ENCODE measurements at regions not wholly inside any gene's neighbourhood (a gene's known extent, or its start where the extent isn't known, plus 50 kb on each side); places are given as distances from the start of the nearest gene placed in this dataset.

GRCh38 chr15:77537006-77537405 is 95.7 kb downstream of the LINGO1 start:
- TF ChIP-seq POLR2AphosphoS5 (IDR thresholded peaks at IDR 0.05; ENCODE audit: low read depth, low read length) (no peak), NRF1 (IDR thresholded peaks at IDR 0.05; ENCODE audit: low read depth, low read length) (no peak), EP300 (IDR thresholded peaks at IDR 0.05; ENCODE audit: borderline replicate concordance in 1 of 2, low read depth in 1 of 2, low read length in 1 of 2) (no peak), GATA2 (CRISPR knock-in tag; IDR thresholded peaks at IDR 0.05) (no peak), RXRA (IDR thresholded peaks at IDR 0.05; ENCODE audit: borderline replicate concordance, low read depth) (no peak), ELF1 (IDR thresholded peaks at IDR 0.05) (no peak)
- TF ChIP-seq, protein P1, sequence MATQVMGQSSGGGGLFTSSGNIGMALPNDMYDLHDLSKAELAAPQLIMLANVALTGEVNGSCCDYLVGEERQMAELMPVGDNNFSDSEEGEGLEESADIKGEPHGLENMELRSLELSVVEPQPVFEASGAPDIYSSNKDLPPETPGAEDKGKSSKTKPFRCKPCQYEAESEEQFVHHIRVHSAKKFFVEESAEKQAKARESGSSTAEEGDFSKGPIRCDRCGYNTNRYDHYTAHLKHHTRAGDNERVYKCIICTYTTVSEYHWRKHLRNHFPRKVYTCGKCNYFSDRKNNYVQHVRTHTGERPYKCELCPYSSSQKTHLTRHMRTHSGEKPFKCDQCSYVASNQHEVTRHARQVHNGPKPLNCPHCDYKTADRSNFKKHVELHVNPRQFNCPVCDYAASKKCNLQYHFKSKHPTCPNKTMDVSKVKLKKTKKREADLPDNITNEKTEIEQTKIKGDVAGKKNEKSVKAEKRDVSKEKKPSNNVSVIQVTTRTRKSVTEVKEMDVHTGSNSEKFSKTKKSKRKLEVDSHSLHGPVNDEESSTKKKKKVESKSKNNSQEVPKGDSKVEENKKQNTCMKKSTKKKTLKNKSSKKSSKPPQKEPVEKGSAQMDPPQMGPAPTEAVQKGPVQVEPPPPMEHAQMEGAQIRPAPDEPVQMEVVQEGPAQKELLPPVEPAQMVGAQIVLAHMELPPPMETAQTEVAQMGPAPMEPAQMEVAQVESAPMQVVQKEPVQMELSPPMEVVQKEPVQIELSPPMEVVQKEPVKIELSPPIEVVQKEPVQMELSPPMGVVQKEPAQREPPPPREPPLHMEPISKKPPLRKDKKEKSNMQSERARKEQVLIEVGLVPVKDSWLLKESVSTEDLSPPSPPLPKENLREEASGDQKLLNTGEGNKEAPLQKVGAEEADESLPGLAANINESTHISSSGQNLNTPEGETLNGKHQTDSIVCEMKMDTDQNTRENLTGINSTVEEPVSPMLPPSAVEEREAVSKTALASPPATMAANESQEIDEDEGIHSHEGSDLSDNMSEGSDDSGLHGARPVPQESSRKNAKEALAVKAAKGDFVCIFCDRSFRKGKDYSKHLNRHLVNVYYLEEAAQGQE (IDR thresholded peaks at IDR 0.05; ENCODE audit: low read depth, low read length), result no peak
- TF ChIP-seq, protein P2, sequence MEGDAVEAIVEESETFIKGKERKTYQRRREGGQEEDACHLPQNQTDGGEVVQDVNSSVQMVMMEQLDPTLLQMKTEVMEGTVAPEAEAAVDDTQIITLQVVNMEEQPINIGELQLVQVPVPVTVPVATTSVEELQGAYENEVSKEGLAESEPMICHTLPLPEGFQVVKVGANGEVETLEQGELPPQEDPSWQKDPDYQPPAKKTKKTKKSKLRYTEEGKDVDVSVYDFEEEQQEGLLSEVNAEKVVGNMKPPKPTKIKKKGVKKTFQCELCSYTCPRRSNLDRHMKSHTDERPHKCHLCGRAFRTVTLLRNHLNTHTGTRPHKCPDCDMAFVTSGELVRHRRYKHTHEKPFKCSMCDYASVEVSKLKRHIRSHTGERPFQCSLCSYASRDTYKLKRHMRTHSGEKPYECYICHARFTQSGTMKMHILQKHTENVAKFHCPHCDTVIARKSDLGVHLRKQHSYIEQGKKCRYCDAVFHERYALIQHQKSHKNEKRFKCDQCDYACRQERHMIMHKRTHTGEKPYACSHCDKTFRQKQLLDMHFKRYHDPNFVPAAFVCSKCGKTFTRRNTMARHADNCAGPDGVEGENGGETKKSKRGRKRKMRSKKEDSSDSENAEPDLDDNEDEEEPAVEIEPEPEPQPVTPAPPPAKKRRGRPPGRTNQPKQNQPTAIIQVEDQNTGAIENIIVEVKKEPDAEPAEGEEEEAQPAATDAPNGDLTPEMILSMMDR (IDR thresholded peaks at IDR 0.05), result no peak
- TF ChIP-seq, protein P3, sequence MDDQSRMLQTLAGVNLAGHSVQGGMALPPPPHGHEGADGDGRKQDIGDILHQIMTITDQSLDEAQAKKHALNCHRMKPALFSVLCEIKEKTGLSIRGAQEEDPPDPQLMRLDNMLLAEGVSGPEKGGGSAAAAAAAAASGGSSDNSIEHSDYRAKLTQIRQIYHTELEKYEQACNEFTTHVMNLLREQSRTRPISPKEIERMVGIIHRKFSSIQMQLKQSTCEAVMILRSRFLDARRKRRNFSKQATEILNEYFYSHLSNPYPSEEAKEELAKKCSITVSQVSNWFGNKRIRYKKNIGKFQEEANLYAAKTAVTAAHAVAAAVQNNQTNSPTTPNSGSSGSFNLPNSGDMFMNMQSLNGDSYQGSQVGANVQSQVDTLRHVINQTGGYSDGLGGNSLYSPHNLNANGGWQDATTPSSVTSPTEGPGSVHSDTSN (IDR thresholded peaks at IDR 0.05), result no peak
